HG02870 (cell line): ENCODE measurements at regions not wholly inside any gene's neighbourhood (a gene's known extent, or its start where the extent isn't known, plus 50 kb on each side); places are given as distances from the start of the nearest gene placed in this dataset.
"Not testable (repeated sequence)": the region's sequence is repeated elsewhere in the genome, so short reads cannot be mapped to it uniquely, and the experiment has no call there.

Experiments
- ATAC-seq: cut with Tn5 transposase; IDR thresholded peaks from one replicate; pipeline ENCODE4 v1.9.1; 2021; ENCODE audit warnings: mild to moderate bottlenecking, moderate library complexity; ENCODE audit not compliant: unreplicated experiment

DNA sequence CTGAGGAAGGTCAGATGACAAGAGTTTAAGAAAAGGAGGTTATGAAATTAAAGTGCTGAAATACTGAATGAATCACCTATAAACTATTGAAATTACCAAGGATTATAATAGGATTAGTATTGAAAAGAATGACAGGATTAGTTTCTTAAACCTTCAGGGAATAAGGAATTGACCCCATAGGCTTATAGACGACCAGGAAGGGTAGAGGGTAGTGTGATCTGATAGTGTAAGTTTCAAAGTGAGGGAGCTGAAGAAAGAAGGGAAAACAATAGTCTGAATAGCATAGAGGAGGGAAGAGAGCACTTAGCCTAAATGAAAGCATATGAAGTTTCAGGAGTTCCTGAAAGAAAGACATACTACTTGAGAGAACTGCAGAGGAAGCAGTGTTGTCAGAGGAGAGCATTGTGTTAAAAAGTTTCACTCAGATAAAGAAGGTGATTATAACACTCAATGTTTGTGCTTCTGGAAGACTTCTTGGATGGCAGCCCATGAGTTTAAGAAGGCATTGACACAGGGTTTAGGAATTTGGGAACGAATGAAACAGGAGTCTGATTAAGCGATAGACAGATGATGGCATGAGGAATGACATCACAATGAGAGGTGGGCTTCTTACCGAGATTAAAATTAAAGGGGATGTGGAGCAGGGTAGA is 557.9 kb upstream of the GRAMD2B start:
- ATAC-seq, result no peak

DNA sequence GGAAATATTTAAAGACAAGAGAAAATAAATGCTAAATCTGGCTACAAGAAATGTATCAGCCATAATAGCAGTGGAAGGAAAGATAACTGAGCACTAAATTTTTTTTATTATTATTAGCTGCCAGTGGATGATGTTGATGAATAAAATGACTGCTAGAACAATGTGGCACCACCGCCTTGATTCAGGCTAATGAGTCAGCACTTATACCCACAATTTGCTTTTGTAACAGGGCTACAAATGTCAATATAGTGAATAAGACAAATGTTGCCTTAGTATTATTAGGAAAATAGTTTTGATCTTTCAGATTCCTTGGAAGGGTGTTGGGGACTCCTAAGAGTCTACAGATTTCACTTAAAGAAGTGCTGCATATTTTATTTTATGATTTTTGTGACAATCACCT is 555.2 kb upstream of the GRAMD2B start:
- ATAC-seq, result no peak

DNA sequence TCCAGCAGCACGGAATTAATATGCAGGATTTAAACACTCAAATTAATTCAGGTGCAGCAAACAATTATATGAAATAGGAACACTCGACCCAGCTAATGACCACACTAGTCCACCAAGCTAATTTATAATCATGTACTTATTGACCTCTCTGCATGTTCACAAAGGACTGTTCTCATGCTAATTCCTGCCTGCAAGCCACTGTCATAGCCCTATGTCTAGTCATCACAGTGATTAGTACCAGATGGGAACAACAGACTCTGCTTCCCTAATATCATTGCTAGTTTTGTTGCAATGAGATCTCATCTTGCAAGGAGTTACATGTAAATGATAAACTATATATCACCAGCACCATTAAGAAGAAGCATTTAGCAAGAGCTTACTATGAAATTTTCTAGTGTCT is 553.0 kb upstream of the GRAMD2B start:
- ATAC-seq, result no peak

DNA sequence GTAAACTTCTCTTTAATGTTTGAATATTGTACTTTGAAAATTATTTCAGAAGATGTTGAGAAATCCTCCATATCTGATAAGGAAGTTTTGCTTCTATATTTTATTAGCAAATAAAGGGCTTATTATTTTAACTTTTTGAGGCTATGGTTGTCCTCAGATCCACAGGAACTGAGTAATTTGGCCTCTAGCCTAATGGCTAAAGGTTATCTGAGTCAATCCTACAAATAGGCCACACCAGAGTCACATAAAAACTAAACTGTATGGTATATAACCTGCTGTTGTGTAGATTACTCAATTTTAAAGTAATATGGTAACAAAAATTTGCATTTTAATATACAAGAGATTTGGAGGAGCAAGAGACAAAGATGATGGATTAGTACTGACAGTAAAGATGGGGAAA is 549.2 kb upstream of the GRAMD2B start:
- ATAC-seq, result no peak

DNA sequence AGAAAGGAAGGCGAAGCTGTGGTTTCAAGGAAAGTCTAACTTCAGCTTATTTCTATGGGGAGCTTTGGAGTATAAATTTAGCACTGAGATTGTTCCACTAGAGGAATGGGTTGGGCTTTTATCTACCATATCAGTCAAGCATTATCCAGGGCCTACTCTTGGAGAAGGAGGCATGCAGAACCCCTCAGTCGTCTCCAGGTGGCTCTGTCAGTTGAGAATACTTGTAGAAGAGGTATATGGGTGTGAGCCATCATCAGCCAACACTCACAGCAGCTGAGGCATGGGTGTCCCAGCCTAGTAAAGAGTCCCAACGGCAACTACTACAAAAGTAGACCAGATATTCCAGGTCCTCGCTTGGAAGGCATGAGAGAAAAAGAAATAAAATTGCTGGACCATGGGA is 548.5 kb upstream of the GRAMD2B start:
- ATAC-seq, result no peak

DNA sequence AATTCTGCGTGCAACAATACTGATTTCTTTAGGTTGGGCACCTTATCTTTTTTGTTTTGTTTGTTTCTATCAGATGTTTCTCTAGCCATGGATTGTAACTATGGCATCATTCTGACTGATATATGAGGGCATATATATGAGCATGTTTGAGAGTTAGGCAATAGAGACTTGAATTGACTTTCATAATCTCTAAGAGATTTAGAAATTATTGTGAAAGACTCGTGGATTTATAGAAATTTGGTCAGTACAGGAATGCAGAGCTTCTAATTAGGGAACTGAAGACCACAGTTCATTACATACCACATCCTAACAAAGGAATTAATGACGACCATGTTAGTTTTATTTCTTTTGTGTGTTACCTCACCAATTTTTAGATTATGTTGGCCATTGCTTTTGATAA is 546.0 kb upstream of the GRAMD2B start:
- no peak for ATAC-seq

DNA sequence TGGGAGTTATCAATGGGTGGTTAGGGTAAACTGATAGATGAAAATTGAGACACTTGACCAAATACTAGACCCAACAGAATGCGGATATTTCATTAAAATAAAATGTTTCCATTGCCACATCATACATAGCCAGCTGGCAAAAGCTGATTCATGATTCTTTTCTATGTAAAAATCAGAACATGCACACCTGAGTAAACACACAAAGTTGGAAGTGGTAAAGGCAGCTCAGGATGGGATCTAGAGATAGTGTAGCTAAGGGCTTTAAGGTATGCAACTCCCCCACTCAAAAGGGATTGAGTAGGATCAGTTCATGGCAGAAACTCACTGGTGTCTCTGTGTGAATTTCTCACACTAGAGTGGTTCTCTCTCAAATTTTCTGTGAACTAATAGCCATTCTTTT is 541.1 kb upstream of the GRAMD2B start:
- no peak for ATAC-seq

DNA sequence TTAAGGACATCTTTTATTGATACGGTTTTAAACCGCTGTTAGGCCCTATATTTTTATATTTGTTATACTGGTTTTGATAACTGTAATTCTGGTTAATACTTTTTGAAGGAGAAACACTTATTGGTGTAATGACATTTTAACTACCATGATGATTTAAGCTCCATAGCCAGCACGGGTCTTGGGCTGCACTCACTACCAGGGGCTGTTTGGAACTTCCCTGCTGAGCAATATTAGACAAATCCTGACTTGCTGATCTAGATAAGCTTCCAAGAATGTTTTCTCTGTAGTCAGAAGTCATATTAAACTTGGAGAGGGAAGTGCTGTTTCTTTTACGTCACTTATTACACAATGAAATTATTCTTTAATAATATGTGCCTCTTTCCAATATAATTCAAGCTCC is 540.0 kb upstream of the GRAMD2B start:
- ATAC-seq, result no peak

DNA sequence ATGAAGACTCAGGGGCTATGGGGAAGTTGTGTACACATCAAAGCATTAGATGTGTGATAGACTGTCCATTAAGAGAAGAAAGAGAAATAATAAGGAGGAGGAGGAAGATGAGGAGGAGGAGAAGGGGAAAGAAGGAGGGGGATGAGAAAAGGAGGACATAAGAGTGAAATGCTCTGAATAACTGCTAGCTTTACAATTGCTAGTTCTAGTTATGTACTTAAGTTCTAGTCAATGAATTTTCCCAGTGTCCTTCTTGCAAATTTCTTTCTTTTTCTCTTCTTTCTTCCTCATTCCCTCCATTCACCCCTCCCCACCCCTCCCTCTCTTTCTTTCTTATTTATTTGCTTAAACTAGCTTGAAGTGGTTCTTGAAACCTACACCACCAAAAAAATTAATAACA is 534.9 kb upstream of the GRAMD2B start:
- ATAC-seq, result no peak

DNA sequence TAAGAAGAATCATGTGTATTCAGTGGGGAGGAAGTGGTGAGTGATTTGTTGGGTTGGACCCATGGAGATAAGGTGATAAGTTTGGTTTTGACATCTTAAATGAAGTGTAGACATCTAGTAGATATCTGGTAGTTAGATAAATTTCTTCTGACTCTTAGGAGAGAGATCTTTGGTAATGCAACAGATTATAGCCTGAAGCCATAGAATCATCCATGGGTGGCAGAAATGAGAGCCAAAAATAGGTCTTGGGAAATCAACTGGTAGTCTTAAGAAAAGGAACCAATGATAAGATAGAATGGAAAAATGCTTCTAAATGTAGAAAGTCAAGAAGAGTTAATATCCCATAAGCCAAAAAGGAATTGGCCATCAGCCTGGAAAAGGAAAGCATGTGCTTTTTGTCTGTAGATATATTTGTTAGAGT is 532.7 kb upstream of the GRAMD2B start:
- no peak for ATAC-seq

DNA sequence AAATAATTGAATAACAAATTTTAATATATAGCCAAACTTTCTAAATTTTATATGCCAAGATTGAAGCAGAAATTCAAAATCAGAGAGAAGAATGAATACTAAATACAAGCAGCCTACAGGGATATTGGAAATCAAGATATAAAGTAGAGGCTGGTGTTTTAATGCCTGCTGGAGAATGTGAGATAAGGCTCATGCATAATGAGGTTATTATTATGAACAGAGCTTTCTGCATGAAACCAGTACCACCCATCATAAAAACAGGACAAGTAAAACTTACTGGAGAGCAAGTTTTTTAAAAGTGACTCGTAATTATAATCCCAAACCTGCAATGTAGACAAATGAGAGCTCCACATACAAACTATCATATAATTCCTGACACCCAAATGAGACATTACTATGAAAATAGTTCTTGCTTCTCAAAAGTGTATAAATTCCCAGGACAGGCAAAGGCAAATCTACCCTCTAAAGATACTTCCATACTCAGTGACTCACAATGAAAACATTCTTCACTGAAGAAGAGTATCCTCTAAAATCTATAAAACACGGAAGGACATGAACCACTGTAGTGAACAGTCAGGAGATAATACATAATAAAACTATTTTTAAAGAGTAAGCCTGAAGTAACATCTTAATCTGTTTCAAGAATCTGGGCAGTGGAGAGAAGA is 532.0 kb upstream of the GRAMD2B start:
- no peak for ATAC-seq

DNA sequence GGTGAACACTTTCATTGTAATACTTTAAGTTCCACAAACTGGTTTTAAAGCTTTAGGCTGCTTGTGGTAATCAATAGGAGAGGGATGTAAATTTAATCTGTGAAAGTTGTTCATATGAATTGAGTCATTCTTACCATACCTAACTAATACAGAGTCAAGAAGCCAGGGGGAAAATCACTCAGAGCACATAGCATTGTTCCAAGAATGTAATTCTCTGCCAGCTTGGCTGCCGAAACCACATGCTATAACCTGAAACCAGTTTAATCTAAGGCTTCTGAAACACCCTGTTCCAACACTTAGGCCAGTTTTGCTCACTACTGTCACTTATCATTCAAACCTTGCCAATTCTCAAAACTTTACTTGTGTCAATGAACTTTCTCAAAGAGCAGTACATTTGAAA is 528.8 kb upstream of the GRAMD2B start:
- no peak for ATAC-seq

DNA sequence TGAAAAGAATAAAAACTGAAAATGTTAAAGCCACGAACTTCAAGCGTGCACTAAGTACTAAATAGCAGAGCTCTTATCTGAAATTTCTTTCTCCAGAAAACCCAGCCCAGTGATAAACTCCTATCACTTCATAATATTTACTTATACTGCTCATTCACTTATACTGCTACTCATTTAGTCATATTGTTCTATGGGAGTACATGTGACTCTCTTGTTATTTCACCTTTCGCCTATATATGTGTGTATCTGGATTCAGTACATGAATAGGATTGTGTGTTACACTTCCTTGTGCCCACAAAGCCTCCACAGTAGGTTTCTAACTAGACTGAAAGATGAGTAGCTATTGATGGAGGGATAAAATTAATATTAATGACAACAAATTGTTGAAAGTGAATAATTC is 526.8 kb upstream of the GRAMD2B start:
- no peak for ATAC-seq

DNA sequence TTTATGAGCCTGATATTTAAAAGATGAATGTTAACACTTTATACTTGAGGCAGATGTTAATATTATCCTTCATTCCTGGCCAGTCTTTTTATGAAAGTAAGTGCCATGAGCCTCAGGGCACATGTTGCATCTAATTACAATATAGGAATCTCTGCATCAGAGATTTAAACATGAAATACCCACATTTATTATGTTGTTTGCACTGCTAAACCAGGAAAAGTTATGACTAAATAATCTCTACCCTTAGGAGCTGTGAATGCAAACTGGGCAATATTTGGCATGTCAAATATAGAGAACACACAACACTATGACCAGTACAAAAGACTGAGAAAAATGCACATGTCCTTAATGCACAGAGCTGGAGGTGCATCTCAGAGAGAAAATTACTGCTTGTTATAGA is 526.1 kb upstream of the GRAMD2B start:
- no peak for ATAC-seq

DNA sequence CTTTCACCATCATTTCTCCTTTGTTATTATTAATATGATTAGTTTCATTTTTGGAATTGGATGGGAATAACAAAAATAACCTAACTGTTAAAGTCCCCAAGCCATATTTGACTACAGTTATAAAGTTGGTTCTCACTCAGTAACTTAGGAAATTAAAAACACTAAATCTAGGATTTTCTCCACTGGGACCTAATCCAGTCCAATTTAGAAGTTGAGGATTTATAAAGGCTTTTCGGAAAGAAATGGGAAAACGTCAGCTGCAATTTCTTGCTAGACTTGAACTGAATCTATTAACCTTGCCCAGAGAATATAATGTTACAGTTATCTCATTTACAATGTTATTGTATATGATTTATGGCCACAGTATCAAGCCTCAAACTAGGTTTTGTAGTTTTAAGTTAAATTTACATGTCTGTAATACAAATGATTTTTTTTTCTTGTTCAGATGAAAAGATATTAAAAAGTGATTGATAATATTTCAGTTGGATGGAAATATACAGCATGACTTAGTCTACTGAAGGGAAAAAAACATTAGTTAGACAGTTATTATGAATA is 524.3 kb upstream of the GRAMD2B start:
- ATAC-seq, result no peak

DNA sequence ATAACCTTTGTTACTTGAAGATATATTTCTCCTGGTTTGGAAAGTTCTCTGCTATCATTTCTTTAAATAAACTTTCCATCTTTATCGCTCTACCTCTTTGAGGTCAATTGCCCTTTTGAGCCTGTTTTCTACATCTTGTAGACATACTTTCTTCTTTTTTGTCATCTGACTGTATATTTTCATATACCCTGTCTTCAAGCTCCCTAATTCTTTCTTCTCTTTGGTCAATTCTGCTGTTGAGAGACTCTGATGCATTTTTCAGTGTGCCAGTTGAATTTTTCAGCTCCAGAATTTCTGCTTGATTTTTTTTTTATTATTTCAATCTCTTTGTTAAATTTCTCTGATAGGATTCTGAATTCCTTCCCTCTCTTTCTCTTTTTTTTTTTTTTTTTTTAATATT is 511.2 kb upstream of the GRAMD2B start:
- ATAC-seq, result no peak

DNA sequence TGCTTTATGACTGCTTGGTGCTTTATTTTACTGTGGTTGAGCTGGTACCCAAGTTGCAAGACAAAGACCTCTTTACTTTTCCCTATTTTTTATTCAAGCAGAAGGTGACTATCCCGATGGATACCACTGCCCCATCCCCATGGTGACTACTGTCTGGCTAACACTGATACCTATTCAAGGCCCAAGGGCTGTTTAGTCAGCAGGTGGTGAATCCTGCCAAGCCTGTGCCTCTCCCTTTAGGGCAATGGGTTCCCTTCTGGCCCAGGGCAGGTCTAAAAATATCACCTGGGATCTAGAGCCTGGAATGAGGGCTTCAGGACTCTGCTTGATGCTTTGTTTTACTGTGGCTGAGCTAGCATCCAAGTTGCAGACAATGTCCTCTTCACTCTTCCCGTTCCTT is 510.0 kb upstream of the GRAMD2B start:
- ATAC-seq, result no peak

DNA sequence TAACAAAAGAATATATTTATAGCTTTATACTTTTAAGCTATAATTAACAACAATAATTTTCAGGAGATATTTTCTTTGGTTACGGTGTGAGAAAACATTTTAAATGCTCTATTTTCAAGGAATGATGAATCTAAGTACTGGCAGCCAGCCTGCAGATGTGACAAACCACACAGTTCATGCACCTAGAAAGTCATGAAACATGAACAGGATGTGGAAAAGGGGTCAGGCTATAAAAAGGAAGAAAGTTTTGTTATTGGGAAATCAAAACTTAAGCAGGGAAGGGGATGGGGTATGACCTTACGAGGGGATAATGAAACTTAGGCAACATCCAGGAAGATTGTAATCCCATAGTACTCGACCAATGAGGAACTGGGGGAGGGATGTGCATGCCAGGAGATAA is 508.7 kb upstream of the GRAMD2B start:
- no peak for ATAC-seq

DNA sequence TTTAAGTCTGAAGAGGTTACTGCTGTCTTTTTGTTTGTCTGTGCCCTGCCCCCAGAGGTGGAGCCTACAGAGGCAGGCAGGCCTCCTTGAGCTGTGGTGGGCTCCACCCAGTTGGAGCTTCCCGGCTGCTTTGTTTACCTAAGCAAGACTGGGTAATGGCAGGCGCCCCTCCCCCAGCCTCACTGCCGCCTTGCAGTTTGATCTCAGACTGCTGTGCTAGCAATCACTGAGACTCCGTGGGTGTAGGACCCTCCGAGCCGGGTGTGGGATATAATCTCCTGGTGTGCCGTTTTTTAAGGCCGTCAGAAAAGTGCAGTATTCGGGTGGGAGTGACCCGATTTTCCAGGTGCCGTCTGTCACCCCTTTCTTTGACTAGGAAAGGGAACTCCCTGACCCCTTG is 499.3 kb upstream of the GRAMD2B start:
- not testable (repeated sequence) for ATAC-seq

DNA sequence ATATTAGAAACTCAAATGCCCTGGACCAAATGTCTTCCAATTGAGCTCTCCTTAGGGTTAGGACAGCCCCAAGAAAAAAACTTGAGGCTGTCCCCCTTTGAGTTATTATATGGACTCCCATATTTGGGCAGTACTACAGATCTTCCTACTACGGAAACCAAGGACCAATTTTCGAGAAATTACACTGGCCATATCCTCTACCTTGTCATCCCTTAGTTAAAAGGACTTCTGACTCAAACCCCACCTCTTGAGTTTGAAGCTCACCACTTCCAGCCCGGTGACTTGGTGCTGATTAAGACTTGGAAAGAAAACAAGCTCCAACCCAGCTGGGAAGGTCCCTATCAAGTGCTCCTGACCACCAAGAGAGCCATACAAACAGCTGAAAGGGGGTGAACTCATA is 497.0 kb upstream of the GRAMD2B start:
- ATAC-seq, result no peak

DNA sequence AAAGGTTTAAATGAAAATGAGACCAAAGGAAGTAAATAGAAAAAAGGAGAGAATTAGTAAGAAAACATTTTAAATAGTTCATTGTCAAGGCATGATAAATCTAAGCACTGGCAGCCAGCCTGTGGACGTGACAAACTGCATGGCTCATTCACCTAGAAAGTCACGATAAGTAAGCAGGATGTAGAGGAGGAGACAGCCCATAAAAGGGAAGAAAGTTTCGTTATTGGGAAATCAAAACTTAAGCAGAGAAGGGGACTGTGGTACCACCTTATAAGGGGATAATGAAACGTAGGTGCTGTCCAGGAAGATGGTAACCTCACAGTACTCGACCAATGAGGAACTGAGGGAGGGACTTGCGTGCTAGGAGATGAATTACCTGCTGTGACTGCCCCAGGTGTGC is 494.5 kb upstream of the GRAMD2B start:
- no peak for ATAC-seq

DNA sequence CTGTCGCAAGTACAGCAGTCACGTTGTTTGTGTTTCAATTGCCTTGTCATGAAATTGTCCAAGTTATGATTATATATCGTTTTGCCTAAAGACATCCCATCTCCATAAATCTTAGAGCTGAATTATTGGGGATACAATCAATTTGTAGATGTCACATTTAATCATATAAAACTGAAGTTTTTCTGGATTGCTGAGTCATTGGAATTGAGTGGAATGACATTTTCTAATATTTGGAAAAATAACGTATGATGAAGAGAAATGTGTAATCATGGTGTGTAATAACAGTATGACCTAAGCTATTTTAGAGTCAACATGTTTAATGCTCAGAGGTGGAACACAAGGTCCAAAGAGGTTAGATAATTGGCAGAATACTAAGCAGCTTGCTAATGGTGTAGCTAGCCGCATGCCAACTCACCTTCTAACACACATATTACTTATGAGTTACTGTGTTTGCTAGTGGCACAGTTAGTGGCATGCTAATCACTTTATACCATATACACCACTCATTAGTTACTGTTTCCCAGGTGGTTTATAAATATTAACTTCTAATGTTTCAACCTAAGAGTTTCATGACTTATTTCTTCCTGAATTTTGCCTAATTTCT is 473.1 kb upstream of the GRAMD2B start:
- ATAC-seq, result no peak
